ENCODE measurements at regions not wholly inside any gene's neighbourhood (a gene's known extent, or its start where the extent isn't known, plus 50 kb on each side); places are given as distances from the start of the nearest gene placed in this dataset.

- Mint-ChIP-seq H3K36me3 (ENCODE audit: insufficient read depth, unreplicated experiment) (no peaks in the 10 kb centered on the region), H3K27me3 (ENCODE audit: unreplicated experiment) (no peaks in the 10 kb centered on the region), H3K27ac (ENCODE audit: unreplicated experiment) (no peak overlapping the region), H3K4me1 (ENCODE audit: low read depth, unreplicated experiment) (no peaks in the 10 kb centered on the region), H3K9me3 (ENCODE audit: low read depth, unreplicated experiment) (no peaks in the 10 kb centered on the region), H3K4me3 (ENCODE audit: low read depth, unreplicated experiment) (no peak overlapping the region)
- CTCF ChIA-PET = no interaction called here
- TF ChIP-seq CTCF (IDR thresholded peaks at IDR 0.05; ENCODE audit: unreplicated experiment) = no peak
- intact Hi-C loops (cut with micrococcal nuclease; ENCODE audit: unreplicated experiment) = no loop called here
- no TSS peak for BruUV-seq (replicated peaks)
- DNase-seq = no peak
Measured at GRCh38 chr4:36492590-36492989, 211.2 kb downstream of the DTHD1 start.

GRCh38 chr4:36493251-36493650, 211.8 kb downstream of the DTHD1 start:
- no peaks in the 10 kb centered on the region for H3K9me3 Mint-ChIP-seq (ENCODE audit: low read depth, unreplicated experiment)
- no peak for DNase-seq
- intact Hi-C loops (cut with micrococcal nuclease; ENCODE audit: unreplicated experiment) = no loop called here
- H3K27ac Mint-ChIP-seq (ENCODE audit: unreplicated experiment) = no peak overlapping the region
- H3K27me3 Mint-ChIP-seq (ENCODE audit: unreplicated experiment) = no peaks in the 10 kb centered on the region
- H3K4me1 Mint-ChIP-seq (ENCODE audit: low read depth, unreplicated experiment) = no peaks in the 10 kb centered on the region
- CTCF ChIA-PET = no interaction called here
- no peak overlapping the region for H3K4me3 Mint-ChIP-seq (ENCODE audit: low read depth, unreplicated experiment)
- BruUV-seq (replicated peaks) = no TSS peak
- TF ChIP-seq CTCF (IDR thresholded peaks at IDR 0.05; ENCODE audit: unreplicated experiment) = no peak
- H3K36me3 Mint-ChIP-seq (ENCODE audit: insufficient read depth, unreplicated experiment) = no peaks in the 10 kb centered on the region

DNA sequence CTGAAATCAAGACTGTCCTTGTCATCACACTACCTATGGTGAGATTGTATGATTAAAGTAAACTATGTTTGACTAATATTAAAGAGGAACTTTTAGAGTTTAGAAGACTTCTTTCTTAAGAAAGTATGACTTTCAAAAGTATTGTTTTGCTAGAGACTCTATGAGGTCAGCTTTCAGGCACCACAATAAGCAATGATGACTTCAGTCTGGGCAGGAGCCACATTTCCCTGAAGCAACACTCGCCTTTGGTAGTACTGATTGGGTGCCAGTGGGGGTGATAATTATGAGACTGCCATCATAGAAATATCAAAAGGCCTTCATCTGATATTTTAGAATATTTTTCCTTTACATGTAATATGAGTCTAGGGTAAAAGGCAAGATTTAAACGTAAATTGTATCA, 212.6 kb downstream of the DTHD1 start:
- Mint-ChIP-seq H3K9me3 (ENCODE audit: low read depth, unreplicated experiment) (no peaks in the 10 kb centered on the region), H3K36me3 (ENCODE audit: insufficient read depth, unreplicated experiment) (no peaks in the 10 kb centered on the region), H3K4me3 (ENCODE audit: low read depth, unreplicated experiment) (no peak overlapping the region), H3K4me1 (ENCODE audit: low read depth, unreplicated experiment) (no peaks in the 10 kb centered on the region), H3K27me3 (ENCODE audit: unreplicated experiment) (no peaks in the 10 kb centered on the region), H3K27ac (ENCODE audit: unreplicated experiment) (no peak overlapping the region)
- no peak for TF ChIP-seq CTCF (IDR thresholded peaks at IDR 0.05; ENCODE audit: unreplicated experiment)
- BruUV-seq (replicated peaks) = no TSS peak
- CTCF ChIA-PET = no interaction called here
- intact Hi-C loops (cut with micrococcal nuclease; ENCODE audit: unreplicated experiment) = no loop called here
- DNase-seq = no peak

GRCh38 chr4:36494747-36495146, 213.3 kb downstream of the DTHD1 start:
- no TSS peak for BruUV-seq (replicated peaks)
- intact Hi-C loops (cut with micrococcal nuclease; ENCODE audit: unreplicated experiment) = no loop called here
- no peak for DNase-seq
- Mint-ChIP-seq H3K9me3 (ENCODE audit: low read depth, unreplicated experiment) (no peaks in the 10 kb centered on the region), H3K4me1 (ENCODE audit: low read depth, unreplicated experiment) (no peaks in the 10 kb centered on the region), H3K27ac (ENCODE audit: unreplicated experiment) (no peak overlapping the region), H3K36me3 (ENCODE audit: insufficient read depth, unreplicated experiment) (no peaks in the 10 kb centered on the region), H3K4me3 (ENCODE audit: low read depth, unreplicated experiment) (no peak overlapping the region), H3K27me3 (ENCODE audit: unreplicated experiment) (no peaks in the 10 kb centered on the region)
- CTCF ChIA-PET = no interaction called here
- no peak for TF ChIP-seq CTCF (IDR thresholded peaks at IDR 0.05; ENCODE audit: unreplicated experiment)

DNA sequence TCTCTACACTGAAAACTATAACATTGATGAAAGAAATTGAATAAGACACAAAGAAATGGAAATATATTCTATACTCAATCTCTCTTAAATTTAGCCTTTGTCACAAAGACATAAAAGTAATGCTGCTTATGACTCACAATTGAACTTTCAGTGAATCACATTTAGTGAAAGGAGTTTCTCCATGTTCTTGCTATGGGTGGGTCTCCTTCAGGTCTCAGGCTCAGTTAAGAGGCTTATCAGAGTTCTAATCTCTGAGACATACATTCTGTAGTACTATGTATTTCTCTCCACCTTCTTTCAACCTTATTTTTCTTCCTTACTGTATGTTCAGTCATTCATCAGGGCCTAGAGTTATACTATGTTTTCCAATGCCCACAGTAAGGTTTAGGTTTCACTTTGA, 220.9 kb downstream of the DTHD1 start:
- intact Hi-C loops (cut with micrococcal nuclease; ENCODE audit: unreplicated experiment) = no loop called here
- CTCF ChIA-PET = no interaction called here
- TF ChIP-seq CTCF (IDR thresholded peaks at IDR 0.05; ENCODE audit: unreplicated experiment) = no peak
- Mint-ChIP-seq H3K4me3 (ENCODE audit: low read depth, unreplicated experiment) (no peak overlapping the region), H3K36me3 (ENCODE audit: insufficient read depth, unreplicated experiment) (no peaks in the 10 kb centered on the region), H3K4me1 (ENCODE audit: low read depth, unreplicated experiment) (no peaks in the 10 kb centered on the region), H3K9me3 (ENCODE audit: low read depth, unreplicated experiment) (peaks cover 2% of the 10 kb centered on the region), H3K27me3 (ENCODE audit: unreplicated experiment) (no peaks in the 10 kb centered on the region), H3K27ac (ENCODE audit: unreplicated experiment) (no peak overlapping the region)
- no peak for DNase-seq
- no TSS peak for BruUV-seq (replicated peaks)

Measured in Calu3 (cell line).